ENCODE measurements at regions not wholly inside any gene's neighbourhood (a gene's known extent, or its start where the extent isn't known, plus 50 kb on each side); places are given as distances from the start of the nearest gene placed in this dataset.
A peak's percentile ranks its signal among the peaks of the same experiment; 100 is the strongest.
"Not testable (repeated sequence)": the region's sequence is repeated elsewhere in the genome, so short reads cannot be mapped to it uniquely, and the experiment has no call there.

- ChIA-PET CTCF (interaction anchor here (0.5 to 4.8 kb wide), 9 partner anchors 10 to 1197 kb away, joined by 3 to 42 read pairs (median 3); no protein-coding TSS in a partner anchor), POLR2A (no interaction called here)
- DNase-seq (ENCODE audit: extremely low spot score): no peak
- no peak for TF ChIP-seq CTCF (IDR thresholded peaks at IDR 0.05; ENCODE audit: control extremely low read depth, extremely low read depth, low read depth, missing control alignments)
Measured at GRCh38 chr2:61660511-61661388, 122.6 kb upstream of the XPO1 start.

GRCh38 chr2:61658841-61659780 lies 121.0 kb upstream of the XPO1 start:
- peak; percentile 66 for DNase-seq (ENCODE audit: extremely low spot score)
- ChIA-PET CTCF (interaction anchor here (0.6 to 4.8 kb wide), 14 partner anchors 10 to 653 kb away, joined by 3 to 42 read pairs (median 4); no protein-coding TSS in a partner anchor), POLR2A (no interaction called here)
- peak; percentile 56 for TF ChIP-seq CTCF (IDR thresholded peaks at IDR 0.05; ENCODE audit: control extremely low read depth, extremely low read depth, low read depth, missing control alignments)

GRCh38 chr2:61649946-61650345 lies 111.8 kb upstream of the XPO1 start:
- POLR2A ChIA-PET; DNase-seq (ENCODE audit: extremely low spot score): not testable (repeated sequence)
- CTCF ChIA-PET: interaction anchor here (1.0 kb wide), 1 partner anchor 10 kb away, joined by 3 read pairs; no protein-coding TSS in a partner anchor

GRCh38 chr2:61649021-61649420 lies 110.9 kb upstream of the XPO1 start:
- TF ChIP-seq CTCF (IDR thresholded peaks at IDR 0.05; ENCODE audit: control extremely low read depth, extremely low read depth, low read depth, missing control alignments): no peak
- ChIA-PET CTCF (interaction anchor here (1.0 kb wide), 1 partner anchor 11 kb away, joined by 3 read pairs; no protein-coding TSS in a partner anchor), POLR2A (no interaction called here)
- DNase-seq (ENCODE audit: extremely low spot score): no peak

- POLR2A ChIA-PET: no interaction called here
- no peak for DNase-seq (ENCODE audit: extremely low spot score)
- no peak for TF ChIP-seq CTCF (IDR thresholded peaks at IDR 0.05; ENCODE audit: control extremely low read depth, extremely low read depth, low read depth, missing control alignments)
- CTCF ChIA-PET: interaction anchor here (3.5 kb wide), 1 partner anchor 11 kb away, joined by 16 read pairs; no protein-coding TSS in a partner anchor
Measured at GRCh38 chr2:61647044-61647443, 108.9 kb upstream of the XPO1 start.

- ChIA-PET POLR2A (no interaction called here), CTCF (interaction anchor here (3.5 kb wide), 1 partner anchor 12 kb away, joined by 16 read pairs; no protein-coding TSS in a partner anchor)
- TF ChIP-seq CTCF (IDR thresholded peaks at IDR 0.05; ENCODE audit: control extremely low read depth, extremely low read depth, low read depth, missing control alignments): no peak
- DNase-seq (ENCODE audit: extremely low spot score): no peak
Measured at GRCh38 chr2:61645911-61646310, 107.8 kb upstream of the XPO1 start.

- ChIA-PET POLR2A (interaction anchor here (0.6 kb wide), 1 partner anchor 37 kb away, joined by 4 read pairs; no protein-coding TSS in a partner anchor), CTCF (interaction anchor here (1.0 kb wide), 1 partner anchor 15 kb away, joined by 5 read pairs; no protein-coding TSS in a partner anchor)
- DNase-seq (ENCODE audit: extremely low spot score): not testable (repeated sequence)
Measured at GRCh38 chr2:61643153-61643552, 105.0 kb upstream of the XPO1 start.
